NCI-H1105 treated with DMSO at 0.1 percent for 48 hours (cell line): ENCODE measurements at regions not wholly inside any gene's neighbourhood (a gene's known extent, or its start where the extent isn't known, plus 50 kb on each side); places are given as distances from the start of the nearest gene placed in this dataset.
"Not testable (repeated sequence)": the region's sequence is repeated elsewhere in the genome, so short reads cannot be mapped to it uniquely, and the experiment has no call there.

ENCODE experiments used
- DNase-seq: peaks from one replicate; lab custom pipeline; 2025; lab: John Stamatoyannopoulos, UW

GRCh38 chr5:133881576-133882388 is 86.6 kb downstream of the C5orf15 start:
- no peak for DNase-seq

- no peak for DNase-seq
Measured at GRCh38 chr5:133878236-133878555, 90.2 kb downstream of the C5orf15 start.

- DNase-seq, result no peak
Measured at GRCh38 chr5:133877351-133878235, 90.8 kb downstream of the C5orf15 start.

GRCh38 chr5:133876266-133876665 is 92.2 kb downstream of the C5orf15 start:
- no peak for DNase-seq

- no peak for DNase-seq
Measured at GRCh38 chr5:133875179-133875578, 93.2 kb downstream of the C5orf15 start.

- no peak for DNase-seq
Measured at GRCh38 chr5:133873449-133873848, 95.0 kb downstream of the C5orf15 start.

GRCh38 chr5:133870661-133871060 is 97.8 kb downstream of the C5orf15 start:
- DNase-seq, result no peak

- no peak for DNase-seq
Measured at GRCh38 chr5:133869519-133870335, 98.7 kb downstream of the C5orf15 start.

GRCh38 chr5:133868946-133869518 is 99.4 kb downstream of the C5orf15 start:
- DNase-seq, result peak; percentile 20

GRCh38 chr5:133867851-133868545 is 100.4 kb downstream of the C5orf15 start:
- no peak for DNase-seq

GRCh38 chr5:133867341-133867740 is 101.1 kb downstream of the C5orf15 start:
- no peak for DNase-seq

GRCh38 chr5:133866903-133867245 is 101.6 kb downstream of the C5orf15 start:
- DNase-seq, result no peak

GRCh38 chr5:133866160-133866902 is 102.1 kb downstream of the C5orf15 start:
- DNase-seq, result no peak

GRCh38 chr5:133865113-133865512 is 103.3 kb downstream of the C5orf15 start:
- no peak for DNase-seq

GRCh38 chr5:133864711-133865110 is 103.7 kb downstream of the C5orf15 start:
- no peak for DNase-seq

GRCh38 chr5:133863857-133864585 is 104.4 kb downstream of the C5orf15 start:
- no peak for DNase-seq

- DNase-seq, result no peak
Measured at GRCh38 chr5:133861161-133861737, 107.2 kb downstream of the C5orf15 start.

- no peak for DNase-seq
Measured at GRCh38 chr5:133859073-133859472, 109.4 kb downstream of the C5orf15 start.

GRCh38 chr5:133857595-133858313 is 110.7 kb downstream of the C5orf15 start:
- not testable (repeated sequence) for DNase-seq
